Right lobe of liver (tissue), 4 donors: ENCODE measurements at regions not wholly inside any gene's neighbourhood (a gene's known extent, or its start where the extent isn't known, plus 50 kb on each side); places are given as distances from the start of the nearest gene placed in this dataset.

Source experiments
- CTCF ChIP-seq, 4 donors: fragments of 200-600 bp in 3 of 4; fragments of 450-650 bp in 1 of 4; IDR thresholded peaks; one replicate each; pipeline versions ENCODE4 v1.5.1 to v1.8.0; 2016 to 2022; ENCODE audit warnings: antibody characterized with exemption in 4 of 4, mild to moderate bottlenecking in 2 of 4
- POLR2A ChIP-seq: fragments of 450-650 bp; IDR thresholded peaks from one replicate; pipeline ENCODE4 v1.6.1; 2017; ENCODE audit warnings: antibody characterized with exemption, mild to moderate bottlenecking
- donor health status: DM: no; HTN: no; CAD: no.
- donor health status: DM: no; HTN: no; CAD: no.
- donor health status: DM: no; HTN: yes; CAD: no.

GRCh38 chr7:53656881-53657280 is 621.4 kb downstream of the POM121L12 start:
- TF ChIP-seq POLR2A (no peak), CTCF (IDR thresholded peaks at IDR 0.05) (no peak)
